Stomach (tissue), 8 donors: ENCODE measurements at regions not wholly inside any gene's neighbourhood (a gene's known extent, or its start where the extent isn't known, plus 50 kb on each side); places are given as distances from the start of the nearest gene placed in this dataset.
A peak's percentile ranks its signal among the peaks of the same experiment; 100 is the strongest.

Source experiments
- DNase-seq, 2 donors: peaks; one replicate each; pipeline versions ENCODE4 v3.0.0 to v3.0.0-alpha.2; 2013 to 2019
- H3K27ac ChIP-seq, 5 donors: fragments of 200-600 bp in 4 of 5; sonication (generic) in 4 of 5; one replicate each; pipeline ENCODE4 v1.5.1; 2013 to 2019; ENCODE audit warnings: mild to moderate bottlenecking in 1 of 5, moderate library complexity in 1 of 5
- H3K27me3 ChIP-seq, 3 donors: fragments of 200-600 bp; sonication (generic); one replicate each; pipeline ENCODE4 v1.5.1; 2017 to 2019; ENCODE audit warnings: mixed run types in 1 of 3
- H3K36me3 ChIP-seq, 4 donors: fragments of 200-600 bp; sonication (generic); 1 replicate in 3 of 4; 2 replicates in 1 of 4; pipeline ENCODE4 v1.5.1; 2016 to 2019
- H3K4me1 ChIP-seq, 4 donors: fragments of 200-600 bp; sonication (generic); one replicate each; pipeline ENCODE4 v1.5.1; 2016 to 2019
- H3K4me3 ChIP-seq, 4 donors: fragments of 200-600 bp; sonication (generic) in 3 of 4; one replicate each; pipeline ENCODE4 v1.5.1; 2016 to 2019; ENCODE audit warnings: mild to moderate bottlenecking in 1 of 4
- H3K9me3 ChIP-seq, 4 donors: fragments of 200-600 bp; sonication (generic); one replicate each; pipeline ENCODE4 v1.5.1; 2016 to 2019
- CTCF ChIP-seq, 7 experiments: fragments of 450-650 bp in 4 of 7; fragments of 200-600 bp in 3 of 7; sonication (generic) in 3 of 7; IDR thresholded peaks; one replicate each; pipeline ENCODE4 v1.5.1; 2016 to 2019; ENCODE audit warnings: antibody characterized with exemption in 7 of 7, control low read depth in 2 of 7, mild to moderate bottlenecking in 1 of 7
- EP300 ChIP-seq: sonication (generic); formaldehyde crosslinking; IDR thresholded peaks from one replicate; pipeline ENCODE4 v1.6.1; 2017; ENCODE audit warnings: antibody characterized with exemption
- POLR2A ChIP-seq, 4 donors: fragments of 450-650 bp; IDR thresholded peaks; one replicate each; pipeline ENCODE4 v1.6.1; 2016; ENCODE audit warnings: antibody characterized with exemption in 4 of 4, control low read depth in 2 of 4, mild to moderate bottlenecking in 1 of 4, moderate library complexity in 1 of 4
- POLR2AphosphoS5 ChIP-seq, 3 donors: sonication (generic); formaldehyde crosslinking; IDR thresholded peaks; one replicate each; pipeline ENCODE4 v1.6.1; 2016; ENCODE audit warnings: antibody characterized with exemption in 3 of 3
- WGBS, 5 donors: extraction: QIAGEN DNeasy Blood & Tissue Kit in 3 of 5; methylation state at CpG; one replicate each; pipeline versions ENCODE4 v1.1.5 to v1.1.7; 2013 to 2018; 5-methylcytosine and 5-hydroxymethylcytosine counted together
- intact Hi-C: fragments of 100-400 bp; cut with DNase I; formaldehyde crosslinking; loops from one replicate; pipeline ENCODE4 v1.15.1; 2023; ENCODE audit warnings: low total_unique reads
- donor health status: healthy with polysubstance abuse.
- donor health status: Bipolar disorder and iron deficiency.
- donor health status: healthy.

GRCh38 chr4:159009521-159009920 is 93.4 kb upstream of the RAPGEF2 start:
- 82 to 89% (median 84%) methylated on average over 4 of the region's 4 CpGs for WGBS, 5 donors
- no peaks in the 10 kb centered on the region for H3K36me3 ChIP-seq
- peaks cover 0 to 19% (median 11%) of the 10 kb centered on the region in 4 donors for H3K4me1 ChIP-seq
- intact Hi-C loops: no loop called here
- H3K4me3 ChIP-seq: no peak overlapping the region
- TF ChIP-seq POLR2A (IDR thresholded peaks at IDR 0.05) (no peak), CTCF (IDR thresholded peaks at IDR 0.05) (no peak), POLR2AphosphoS5 (IDR thresholded peaks at IDR 0.05) (no peak), EP300 (no peak)
- H3K9me3 ChIP-seq: no peaks in the 10 kb centered on the region
- no peak overlapping the region for H3K27ac ChIP-seq
- DNase-seq: no peak
- H3K27me3 ChIP-seq: no peaks in the 10 kb centered on the region

- H3K4me3 ChIP-seq: no peak overlapping the region
- H3K27me3 ChIP-seq: no peaks in the 10 kb centered on the region
- H3K36me3 ChIP-seq: no peaks in the 10 kb centered on the region
- no peaks in the 10 kb centered on the region for H3K9me3 ChIP-seq
- TF ChIP-seq POLR2A (IDR thresholded peaks at IDR 0.05): no peak
- peak overlapping the region in 1 of 5 donors; percentile 70 for H3K27ac ChIP-seq
- peaks cover 0 to 19% (median 11%) of the 10 kb centered on the region in 4 donors for H3K4me1 ChIP-seq
- intact Hi-C loops: no loop called here
- 58 to 78% (median 65%) methylated on average over 3 of the region's 3 CpGs for WGBS, 5 donors
- no peak for DNase-seq
These were observed 92.8 kb upstream of the RAPGEF2 start for GRCh38 chr4:159010100-159010499.

- no peaks in the 10 kb centered on the region for H3K27me3 ChIP-seq
- WGBS, 5 donors: 16 to 29% (median 25%) methylated on average over 5 of the region's 5 CpGs
- H3K4me3 ChIP-seq: no peak overlapping the region
- intact Hi-C loops: no loop called here
- H3K27ac ChIP-seq: peak overlapping the region in 1 of 5 donors; percentile 70
- DNase-seq: peak; percentile 54 to 76
- H3K36me3 ChIP-seq: no peaks in the 10 kb centered on the region
- TF ChIP-seq POLR2A (IDR thresholded peaks at IDR 0.05): no peak
- peak in 2 of 3 donors; percentile 22 to 32 for TF ChIP-seq POLR2AphosphoS5 (IDR thresholded peaks at IDR 0.05)
- no peak for TF ChIP-seq EP300
- TF ChIP-seq CTCF (IDR thresholded peaks at IDR 0.05): no peak
- H3K4me1 ChIP-seq: peaks cover 0 to 19% (median 11%) of the 10 kb centered on the region in 4 donors
- H3K9me3 ChIP-seq: no peaks in the 10 kb centered on the region
These were observed 92.2 kb upstream of the RAPGEF2 start for GRCh38 chr4:159010563-159011260.

- Histone ChIP-seq H3K36me3 (no peaks in the 10 kb centered on the region), H3K4me1 (peaks cover 0 to 30% (median 11%) of the 10 kb centered on the region in 4 donors), H3K4me3 (no peak overlapping the region), H3K27me3 (no peaks in the 10 kb centered on the region), H3K9me3 (no peaks in the 10 kb centered on the region), H3K27ac (no peak overlapping the region)
- no peak for DNase-seq
- TF ChIP-seq POLR2AphosphoS5 (IDR thresholded peaks at IDR 0.05): no peak
- no peak for TF ChIP-seq CTCF (IDR thresholded peaks at IDR 0.05)
- intact Hi-C loops: no loop called here
- WGBS, 5 donors: 82 to 94% (median 89%) methylated on average over 4 of the region's 4 CpGs
These were observed 90.5 kb upstream of the RAPGEF2 start for GRCh38 chr4:159012381-159012780.

- H3K36me3 ChIP-seq: no peaks in the 10 kb centered on the region
- no peak overlapping the region for H3K27ac ChIP-seq
- intact Hi-C loops: no loop called here
- H3K4me3 ChIP-seq: no peak overlapping the region
- TF ChIP-seq CTCF (IDR thresholded peaks at IDR 0.05) (no peak), POLR2A (IDR thresholded peaks at IDR 0.05) (no peak), POLR2AphosphoS5 (IDR thresholded peaks at IDR 0.05) (no peak), EP300 (no peak)
- H3K27me3 ChIP-seq: no peaks in the 10 kb centered on the region
- no peaks in the 10 kb centered on the region for H3K9me3 ChIP-seq
- no peak for DNase-seq
- H3K4me1 ChIP-seq: peaks cover 0 to 30% (median 11%) of the 10 kb centered on the region in 4 donors
These were observed 89.2 kb upstream of the RAPGEF2 start for GRCh38 chr4:159013692-159014091.
